GOT3 (cell line): ENCODE measurements at regions not wholly inside any gene's neighbourhood (a gene's known extent, or its start where the extent isn't known, plus 50 kb on each side); places are given as distances from the start of the nearest gene placed in this dataset.
"Not testable (repeated sequence)": the region's sequence is repeated elsewhere in the genome, so short reads cannot be mapped to it uniquely, and the experiment has no call there.

Source experiments
- DNase-seq: peaks from one replicate; lab custom pipeline; 2025; ENCODE audit warnings: mixed read lengths; lab: John Stamatoyannopoulos, UW

DNA sequence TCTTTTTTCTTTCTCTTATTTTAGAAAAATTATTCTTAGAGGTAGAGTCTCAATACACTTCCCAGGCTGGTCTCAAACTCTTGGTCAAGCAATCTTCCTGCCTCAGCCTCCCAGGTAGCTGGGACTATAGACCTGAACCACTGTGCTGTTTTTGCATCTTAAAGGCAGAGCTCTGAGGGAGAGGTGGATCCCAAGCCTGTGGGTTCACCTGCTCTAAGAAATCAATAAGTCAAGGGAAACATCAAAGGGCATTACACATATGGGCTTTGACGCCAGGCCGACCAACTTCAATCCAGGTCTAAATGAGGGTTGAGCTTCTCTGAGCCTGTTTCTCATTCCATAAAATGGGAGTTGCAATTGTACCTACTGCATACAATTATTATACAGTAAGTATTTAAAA is 223.9 kb downstream of the LY86 start:
- DNase-seq: no peak

DNA sequence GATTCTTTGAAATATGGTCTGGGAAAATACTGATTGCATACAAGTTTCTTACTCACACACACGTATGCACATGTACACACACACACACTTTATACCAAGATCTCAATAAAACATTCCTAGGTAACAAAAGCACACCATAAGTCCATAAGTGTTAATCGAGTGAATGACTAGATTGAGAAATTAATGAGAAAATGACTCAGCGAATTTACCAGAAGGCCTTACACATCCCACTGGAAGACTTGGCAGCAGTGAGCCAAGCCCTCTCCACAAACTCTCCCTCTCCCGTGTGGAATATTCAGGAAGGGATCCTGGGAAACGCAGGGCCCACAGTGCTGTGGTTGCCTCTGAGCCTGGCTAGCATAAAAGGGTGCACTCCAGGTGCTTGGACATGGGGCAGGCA is 227.2 kb downstream of the LY86 start:
- DNase-seq: no peak

DNA sequence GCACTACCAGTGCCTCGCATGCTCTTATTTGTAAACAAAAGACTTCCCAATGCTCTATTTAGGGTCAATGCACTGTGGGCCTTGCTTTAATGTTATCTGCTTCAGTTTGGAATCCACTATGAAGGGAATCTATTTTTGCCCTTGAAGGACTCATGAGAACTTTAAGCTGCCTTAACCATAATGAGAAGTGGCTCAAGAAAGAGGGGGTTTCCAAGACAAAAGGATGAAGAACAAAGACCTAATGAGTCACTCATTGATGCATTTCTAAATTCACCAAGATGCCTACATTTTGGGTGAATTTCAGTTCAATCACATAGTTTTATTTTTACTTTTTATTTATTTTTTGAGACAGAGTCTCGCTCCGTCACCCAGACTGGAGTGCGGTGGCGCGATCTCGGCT is 228.2 kb downstream of the LY86 start:
- DNase-seq: no peak

DNA sequence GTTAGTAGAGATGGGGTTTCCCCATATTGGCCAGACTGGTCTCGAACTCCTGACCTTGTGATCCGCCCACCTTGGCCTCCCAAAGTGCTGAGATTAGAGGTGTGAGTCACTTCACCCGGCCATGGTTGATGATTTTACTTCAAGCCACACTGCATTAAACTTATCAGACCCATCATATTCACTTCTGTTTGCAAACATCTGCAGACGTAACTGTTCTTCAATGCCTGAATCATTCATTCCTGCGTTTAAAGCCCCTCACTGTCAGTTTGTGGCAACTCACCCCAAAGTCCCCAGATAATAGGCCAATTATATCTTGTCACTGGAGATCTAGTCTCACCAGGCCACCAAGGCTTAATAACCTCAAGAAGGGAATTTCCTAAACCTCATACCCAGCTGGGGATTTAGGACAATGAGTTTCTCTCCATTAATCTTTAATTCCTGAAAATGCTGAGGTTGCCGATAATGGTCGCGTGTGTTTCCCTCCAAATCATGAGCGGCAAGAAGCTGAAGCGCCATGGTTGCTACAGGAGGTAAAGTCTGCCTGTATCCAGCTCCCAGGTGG is 229.6 kb downstream of the LY86 start:
- DNase-seq: no peak

DNA sequence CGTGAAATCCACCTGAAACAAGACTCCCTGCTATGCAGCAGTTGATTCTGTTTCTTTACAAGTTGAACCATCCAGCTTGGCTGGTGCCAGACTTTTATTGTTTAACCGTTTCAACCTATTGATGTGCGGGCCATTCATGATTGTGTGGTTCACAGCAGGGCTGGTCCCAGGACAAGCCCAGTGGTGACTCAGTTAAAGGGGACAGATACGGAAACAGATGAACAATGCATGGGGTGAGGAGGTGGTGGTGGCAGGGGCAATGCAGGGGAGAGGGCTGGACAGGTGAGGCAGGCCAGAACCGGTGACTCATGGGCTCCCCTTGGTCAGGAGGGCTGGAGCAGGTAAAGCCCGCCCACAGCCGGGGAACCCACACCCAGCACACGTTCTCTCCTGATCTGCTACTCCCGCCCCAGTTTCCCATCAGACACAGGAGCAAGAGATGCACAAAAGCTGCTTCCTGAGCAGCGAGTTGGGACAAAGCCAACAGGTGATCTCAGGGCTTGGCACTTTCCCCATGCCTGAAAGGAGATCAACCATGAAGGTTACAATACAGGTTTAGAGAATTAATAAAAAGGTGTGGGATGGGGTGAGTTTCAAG is 232.2 kb downstream of the LY86 start:
- DNase-seq: no peak

DNA sequence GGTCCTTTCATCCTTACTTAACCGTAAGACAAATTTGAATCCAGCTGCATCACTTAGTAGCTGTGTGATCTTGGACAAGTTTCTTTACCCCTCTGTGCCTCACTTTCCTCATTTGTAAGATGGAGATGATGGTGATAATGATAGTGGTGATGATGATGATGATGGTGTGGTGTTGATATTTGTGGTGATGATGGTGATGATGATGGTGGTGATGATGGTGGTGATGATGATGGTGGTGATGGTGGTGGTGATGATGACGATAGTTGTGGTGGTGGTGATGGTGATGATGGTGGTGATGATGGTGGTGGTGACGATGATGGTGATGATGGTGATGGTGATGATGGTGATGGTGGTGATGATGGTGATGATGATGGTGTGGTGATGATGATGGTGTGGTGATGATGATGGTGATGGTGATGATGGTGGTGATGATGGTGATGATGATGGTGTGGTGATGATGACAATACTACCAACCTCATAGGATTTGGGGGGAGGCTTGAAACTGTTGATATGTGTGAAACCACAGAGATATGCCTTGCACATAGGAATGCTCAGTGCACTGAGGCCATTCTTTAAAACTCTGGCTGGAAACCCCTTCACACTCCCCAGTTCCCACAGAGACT is 233.2 kb downstream of the LY86 start:
- DNase-seq: no peak

DNA sequence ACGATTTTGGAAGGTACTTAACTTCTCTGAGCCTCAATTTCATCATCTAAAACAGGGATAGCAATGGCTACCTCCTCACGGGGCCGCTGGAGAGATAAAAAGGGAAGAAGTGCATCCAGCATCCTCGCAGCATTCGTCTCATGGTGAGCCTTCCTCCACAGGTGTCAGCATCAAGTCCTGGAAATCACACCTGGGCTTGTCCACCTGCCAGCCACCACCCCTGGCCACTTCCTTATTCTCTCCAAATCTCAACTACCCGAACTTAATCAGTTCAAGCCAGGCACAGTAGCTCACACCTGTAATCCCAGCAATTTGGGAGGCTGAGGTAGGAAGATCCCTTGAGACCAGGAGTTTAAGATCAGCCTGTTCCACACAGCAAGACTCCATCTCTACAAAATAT is 234.5 kb downstream of the LY86 start:
- no peak for DNase-seq

DNA sequence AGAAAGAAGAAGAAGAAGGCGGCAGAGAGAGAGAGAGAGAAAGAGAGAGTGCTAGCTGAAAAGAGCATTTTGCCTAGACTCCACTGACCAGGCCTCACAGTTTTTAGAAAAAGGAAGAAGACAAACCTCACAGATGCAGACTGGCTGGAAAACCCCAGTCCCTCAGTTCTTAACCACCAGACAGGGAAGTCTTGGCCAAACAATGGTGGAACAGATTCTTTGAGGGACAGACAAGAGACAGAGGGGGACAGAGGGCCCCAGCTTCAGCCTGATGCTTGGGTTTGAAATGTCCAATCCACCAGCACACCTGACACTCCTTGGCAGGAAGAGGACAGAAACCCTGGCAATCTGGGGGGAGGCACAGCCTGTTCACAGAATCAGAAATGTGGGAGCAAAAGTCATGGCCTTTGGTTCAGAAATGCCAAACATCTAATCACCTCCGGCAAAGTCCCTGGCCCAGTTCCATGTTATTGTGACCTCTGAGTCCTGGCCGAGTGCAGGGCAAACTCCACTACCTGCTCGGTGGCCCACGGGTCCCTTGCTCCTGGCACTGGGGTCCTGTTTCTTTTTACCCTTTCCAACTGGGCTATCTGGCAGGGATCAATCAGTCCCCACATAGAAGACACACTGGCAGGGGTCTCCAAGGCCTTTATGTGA is 235.2 kb downstream of the LY86 start:
- no peak for DNase-seq

DNA sequence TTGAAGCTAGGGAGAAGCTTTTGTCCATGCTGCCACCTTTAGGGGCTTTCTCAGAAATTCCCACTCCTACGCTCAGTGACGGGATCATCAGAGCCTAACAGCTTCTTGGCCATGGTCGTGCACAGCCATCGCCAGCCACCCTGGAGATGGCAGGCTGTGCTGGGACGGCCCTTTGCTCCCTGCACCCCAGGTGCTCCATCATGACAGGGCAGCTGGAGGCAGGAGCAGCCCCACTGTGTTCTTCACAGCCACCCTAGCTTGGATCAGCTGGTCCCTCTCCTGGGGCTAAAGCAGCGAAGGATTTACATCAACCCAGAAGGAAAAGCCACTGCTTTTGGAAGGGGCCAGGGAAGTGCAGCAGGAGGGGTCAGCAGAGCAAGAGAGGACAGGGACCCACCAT is 235.9 kb downstream of the LY86 start:
- DNase-seq: no peak

DNA sequence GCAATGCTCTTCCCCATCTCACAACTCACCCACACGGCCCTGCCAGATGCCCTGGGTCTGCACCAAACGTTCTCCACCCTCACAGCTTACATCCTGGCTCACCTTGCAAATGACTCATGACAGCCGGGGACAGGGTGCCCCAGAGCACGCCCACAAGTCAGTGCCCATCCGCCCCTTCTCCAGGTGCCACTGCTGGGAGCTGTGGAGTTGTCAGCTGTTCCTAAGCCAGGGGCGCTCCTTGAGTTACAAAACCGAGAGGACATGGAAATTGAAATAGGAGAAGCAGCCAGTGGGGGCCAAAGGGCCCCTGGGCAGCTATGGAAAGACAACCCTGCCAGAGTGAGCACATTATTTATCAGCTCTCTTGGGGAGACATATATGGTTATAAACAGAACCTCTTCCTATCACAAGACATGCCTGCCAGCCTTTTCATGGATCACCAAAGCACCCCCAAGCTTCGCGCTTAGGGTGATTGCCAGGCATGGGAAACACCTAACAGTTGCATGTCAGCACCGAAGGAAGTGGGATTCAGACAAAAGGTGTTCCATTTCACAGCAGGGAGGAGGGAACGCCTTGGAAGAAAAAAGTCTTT is 236.8 kb downstream of the LY86 start:
- DNase-seq: no peak

DNA sequence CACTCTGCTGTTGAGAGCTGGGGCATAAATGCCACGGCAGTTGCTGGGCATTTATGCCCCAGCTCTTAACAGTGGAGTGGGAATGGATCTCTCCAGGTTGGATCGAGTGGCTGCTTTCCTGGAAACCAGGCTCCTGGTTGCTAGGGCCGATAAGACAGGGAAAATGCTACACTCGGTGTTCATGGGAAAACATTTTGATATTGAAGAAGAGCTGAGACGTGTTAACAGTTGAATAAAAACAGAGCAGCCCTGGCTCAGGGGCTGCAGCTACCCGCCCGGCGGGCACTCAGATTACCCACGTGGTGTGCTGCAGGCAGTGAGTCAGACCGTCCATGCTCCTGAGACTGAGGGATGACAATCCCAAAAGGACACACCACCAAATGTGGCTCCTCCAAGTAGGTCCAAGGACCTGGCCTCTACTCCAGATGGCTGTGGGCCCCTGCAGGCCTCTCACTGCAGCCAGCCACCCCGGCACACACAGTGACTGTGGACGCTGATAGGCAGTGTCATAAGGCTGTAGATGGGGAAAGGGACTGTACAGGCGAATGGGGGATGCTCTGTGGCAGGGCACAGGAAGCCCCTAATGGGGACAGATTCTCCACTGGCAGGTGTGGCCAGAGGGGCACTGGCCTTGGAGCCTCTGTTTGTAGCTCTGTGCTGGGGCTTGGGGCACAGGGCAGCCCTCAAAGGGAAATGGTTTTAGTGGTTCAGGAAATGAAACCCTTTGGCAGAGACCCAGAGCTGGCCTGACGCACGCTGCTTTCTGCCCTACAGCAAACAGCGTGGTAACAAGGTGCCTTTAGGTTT is 237.8 kb downstream of the LY86 start:
- no peak for DNase-seq

DNA sequence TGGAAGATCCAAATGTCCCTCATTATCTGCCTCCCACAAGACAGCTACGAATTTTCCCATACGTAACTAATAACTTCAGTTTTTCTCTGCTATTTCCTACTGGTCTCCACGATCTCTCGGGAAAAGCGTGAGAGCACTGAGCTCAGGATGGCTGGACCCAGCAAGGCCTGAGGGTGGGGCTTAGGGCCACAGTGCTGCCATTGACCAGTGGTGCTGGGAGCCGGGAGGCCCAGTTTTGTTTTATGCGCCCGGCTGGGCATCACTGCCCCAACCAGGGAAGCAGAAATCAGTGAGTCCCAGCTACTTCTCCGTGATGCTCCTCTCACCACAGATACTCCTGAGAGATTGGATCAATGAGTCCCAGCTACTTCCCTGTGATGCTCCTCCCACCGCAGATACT is 238.4 kb downstream of the LY86 start:
- no peak for DNase-seq

DNA sequence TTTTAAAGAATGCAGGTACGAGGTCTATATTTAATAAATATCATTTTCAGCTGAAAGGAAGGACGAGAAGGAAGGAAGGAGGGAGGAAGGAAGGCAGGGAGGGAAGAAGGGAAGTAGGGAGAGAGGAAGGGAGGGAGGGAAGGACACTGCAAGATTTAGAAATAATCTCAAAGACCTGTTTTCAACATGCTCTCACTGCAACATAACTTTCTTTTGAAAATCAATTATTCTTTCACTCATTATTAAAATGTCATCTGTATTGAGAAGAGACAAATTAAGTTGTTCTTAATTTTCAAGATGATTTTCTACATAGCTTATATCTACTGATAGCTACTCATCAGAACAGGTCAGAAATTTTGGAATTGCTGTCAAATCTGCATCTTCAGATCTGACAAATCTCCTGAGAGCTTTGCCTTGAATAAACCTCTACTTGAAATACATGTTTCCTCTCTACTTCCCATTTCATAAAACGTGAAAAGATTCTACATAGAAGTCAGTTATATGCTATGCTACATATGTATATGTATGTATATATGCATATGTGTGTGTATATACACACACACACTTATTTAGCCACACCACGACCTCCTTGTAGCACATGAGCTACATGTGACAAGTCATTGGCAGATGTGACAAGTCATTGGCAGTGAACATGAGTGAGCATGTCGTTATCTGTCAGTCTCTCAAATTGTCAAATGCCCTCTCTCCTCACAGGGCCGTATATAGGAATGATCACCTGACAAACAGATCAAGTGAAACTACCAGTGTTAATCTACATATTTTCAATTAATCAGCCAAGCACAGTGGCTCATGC is 241.6 kb downstream of the LY86 start:
- DNase-seq: no peak

DNA sequence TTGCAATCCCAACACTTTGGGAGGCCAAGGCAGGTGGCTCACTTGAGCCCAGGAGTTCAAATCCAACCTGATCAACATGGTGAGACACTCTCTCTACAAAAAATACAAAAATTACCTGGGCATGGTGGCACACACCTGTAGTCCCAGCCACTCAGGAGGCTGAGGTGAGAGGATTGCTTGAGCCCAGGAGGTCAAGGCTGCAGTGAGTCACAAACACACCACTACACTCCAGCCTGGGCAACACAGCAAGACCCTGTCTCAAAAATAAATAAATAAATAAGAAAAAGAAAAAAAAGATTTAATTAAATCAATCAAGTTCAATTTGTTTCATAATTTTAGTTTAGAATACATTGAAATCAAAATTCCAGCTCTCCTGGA is 242.2 kb downstream of the LY86 start:
- DNase-seq: not testable (repeated sequence)

DNA sequence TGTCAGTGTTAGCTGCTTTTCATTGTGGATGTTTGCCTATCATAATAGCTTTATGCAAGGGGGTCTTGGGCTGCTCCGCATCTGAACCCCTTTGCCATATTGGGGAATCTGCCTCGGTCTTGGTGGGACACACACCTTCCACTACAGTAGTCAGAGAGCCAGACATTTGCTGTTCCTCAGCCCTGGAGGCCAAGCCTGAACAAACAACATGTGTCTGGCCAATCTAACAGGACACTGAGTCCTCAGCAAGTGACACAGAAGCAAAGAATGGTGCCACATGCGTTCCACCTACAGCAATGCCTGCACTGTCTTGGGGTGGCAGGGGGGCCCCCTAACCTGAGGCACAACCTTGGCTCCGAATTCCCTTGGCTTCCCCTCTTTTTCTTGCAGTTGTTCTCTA is 243.9 kb downstream of the LY86 start:
- no peak for DNase-seq

DNA sequence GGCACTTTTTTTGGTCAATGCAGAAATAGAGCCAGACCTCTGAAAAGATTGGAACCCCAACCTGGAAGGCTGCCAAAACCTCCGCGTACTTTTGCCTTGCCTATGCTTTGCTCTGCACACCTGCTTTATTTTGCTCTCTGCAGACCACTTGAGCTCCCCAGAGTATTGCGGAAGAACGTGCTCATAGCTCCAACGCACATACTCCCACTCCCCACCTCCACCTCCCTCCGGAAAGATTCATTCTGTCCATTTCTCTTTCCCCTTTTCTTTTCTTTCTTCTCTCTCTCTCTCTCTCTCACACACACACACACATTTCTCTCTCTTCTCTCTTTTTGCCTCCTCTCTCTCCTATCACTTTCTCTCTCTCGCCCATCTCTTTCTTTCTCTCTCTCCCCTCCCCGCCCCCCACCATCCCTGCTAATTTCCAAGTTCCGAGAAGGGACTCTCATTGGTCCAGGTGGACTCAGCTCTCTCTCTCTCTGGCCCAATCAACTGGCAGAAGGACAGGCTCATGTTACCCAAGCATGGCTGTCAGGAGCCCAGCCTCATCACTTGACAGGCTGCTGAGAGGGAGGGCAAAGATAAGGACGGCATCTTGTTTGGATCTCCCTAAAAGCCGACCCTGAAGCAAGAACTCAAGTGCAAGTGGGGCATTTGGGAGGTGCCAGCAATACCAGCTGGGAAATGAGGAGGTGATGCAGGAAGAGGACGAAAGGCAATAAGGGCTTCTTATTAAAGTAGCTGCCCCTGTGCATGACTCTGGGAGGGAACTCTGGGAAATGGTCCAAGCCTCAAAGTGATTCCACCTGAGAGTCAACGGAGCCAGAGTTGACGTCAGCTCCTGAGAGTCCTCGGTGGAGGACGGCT is 246.1 kb downstream of the LY86 start:
- no peak for DNase-seq

DNA sequence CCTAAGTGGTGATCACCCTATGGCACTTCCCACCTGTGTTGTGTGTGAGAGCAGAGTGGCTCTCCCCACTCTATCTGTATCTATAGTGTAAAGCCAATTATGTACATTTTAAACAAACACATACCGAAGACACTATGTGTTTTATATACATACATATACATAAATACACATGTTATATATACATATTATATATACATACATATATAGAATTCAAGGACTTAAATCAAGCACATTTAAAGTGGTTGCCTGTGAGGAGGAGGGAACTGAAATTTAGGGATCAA is 246.6 kb downstream of the LY86 start:
- no peak for DNase-seq

DNA sequence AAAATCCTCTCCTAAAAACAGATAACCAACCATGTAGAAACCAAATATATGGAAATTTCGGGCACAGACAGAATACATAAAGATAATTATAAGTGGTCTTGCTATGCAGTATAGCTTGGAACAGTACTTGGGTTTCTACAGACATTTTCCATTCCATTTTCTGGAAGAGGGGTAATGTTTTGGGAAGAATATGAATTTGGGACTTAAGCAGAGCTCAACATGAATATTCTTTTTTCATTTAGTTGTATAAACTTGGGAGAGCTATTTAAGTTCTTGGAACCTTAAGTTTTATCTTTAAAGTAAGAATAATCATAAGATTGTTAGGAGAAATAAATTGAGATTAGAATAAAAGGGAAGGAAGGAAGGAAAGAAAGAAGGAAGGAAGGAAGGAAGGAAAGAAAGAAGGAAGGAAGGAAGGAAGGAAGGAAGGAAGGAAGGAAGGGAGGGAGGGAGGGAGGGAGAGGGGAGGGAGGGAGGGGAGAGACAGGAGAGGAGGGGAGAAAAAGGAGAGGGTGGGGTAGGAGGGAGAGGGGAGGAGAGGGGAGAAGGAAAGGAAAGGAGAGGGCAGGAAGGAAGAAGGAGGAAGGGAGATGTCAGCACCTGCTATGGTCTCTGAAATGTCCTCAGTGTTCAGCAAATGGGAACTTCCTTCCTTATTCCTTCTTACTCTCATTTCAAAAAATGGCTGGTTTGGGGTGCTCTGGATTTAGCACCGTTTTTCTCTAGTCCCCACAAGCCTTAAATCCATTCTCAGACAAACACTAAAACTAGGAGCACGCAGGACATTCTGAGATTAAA is 248.3 kb downstream of the LY86 start:
- no peak for DNase-seq

DNA sequence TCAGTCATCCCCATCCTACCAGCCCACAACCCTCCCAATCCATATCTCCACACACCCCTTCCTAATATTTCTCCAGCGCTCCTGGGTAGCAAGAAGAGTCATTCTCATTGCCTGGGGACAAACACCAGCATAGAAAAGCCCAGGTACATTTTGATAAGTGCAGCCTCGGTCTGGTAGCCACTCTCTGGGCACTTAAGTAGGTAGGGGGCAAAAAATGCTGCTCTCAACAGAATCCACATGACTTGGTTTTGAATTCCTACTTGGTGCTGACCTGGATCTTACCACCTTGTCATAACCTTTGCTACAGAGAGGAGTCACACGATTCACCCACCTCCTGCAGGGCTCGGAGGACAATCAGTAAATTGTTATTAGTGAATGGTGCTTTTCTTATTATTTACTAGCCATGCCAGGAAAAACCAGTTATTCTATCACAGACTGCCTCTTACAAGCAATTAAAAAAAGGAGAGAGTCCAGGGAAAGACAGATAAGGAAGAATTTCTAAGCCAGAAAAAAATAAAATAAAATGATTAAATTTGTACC is 249.1 kb downstream of the LY86 start:
- no peak for DNase-seq
